ENCODE measurements at regions not wholly inside any gene's neighbourhood (a gene's known extent, or its start where the extent isn't known, plus 50 kb on each side); places are given as distances from the start of the nearest gene placed in this dataset.

- Histone ChIP-seq H3K36me3 (ENCODE audit: control insufficient read depth, low read length) (no peaks in the 10 kb centered on the region), H3K4me3 (ENCODE audit: low read length) (no peak overlapping the region), H3K4me1 (ENCODE audit: control insufficient read depth, low read length) (no peaks in the 10 kb centered on the region), H3F3A (ENCODE audit: control insufficient read depth, insufficient read depth) (no peaks in the 10 kb centered on the region), H3K4me2 (ENCODE audit: low read length) (no peak overlapping the region), H4K20me1 (ENCODE audit: control insufficient read depth, insufficient read depth, low read depth, low read length) (no peaks in the 10 kb centered on the region), H3K27ac (ENCODE audit: low read depth, low read length) (no peak overlapping the region), H3K9me2 (replicated peaks; ENCODE audit: control insufficient read depth, low read length) (no peaks in the 10 kb centered on the region), H3K79me2 (ENCODE audit: control insufficient read depth, low read length) (no peaks in the 10 kb centered on the region), H3K9me3 (ENCODE audit: control insufficient read depth, insufficient read depth, low read length) (no peaks in the 10 kb centered on the region), H3K27me3 (ENCODE audit: control insufficient read depth, low read length) (0 out of 2 replicates have a peak, but pooled peaks cover 3% of the 10 kb centered on the region)
- TF ChIP-seq CTCF (IDR thresholded peaks at IDR 0.05; ENCODE audit: low read depth, low read length, poor library complexity, severe bottlenecking), result no peak
Observed at GRCh38 chr14:70269582-70269981, 80.8 kb upstream of the SLC8A3 start.

GRCh38 chr14:70268760-70269159 lies 80.0 kb upstream of the SLC8A3 start:
- H3K36me3 ChIP-seq (ENCODE audit: control insufficient read depth, low read length), result no peaks in the 10 kb centered on the region
- H3K9me2 ChIP-seq (replicated peaks; ENCODE audit: control insufficient read depth, low read length), result no peaks in the 10 kb centered on the region
- no peak for TF ChIP-seq CTCF (IDR thresholded peaks at IDR 0.05; ENCODE audit: low read depth, low read length, poor library complexity, severe bottlenecking)
- no peak for TF ChIP-seq EZH2phosphoT487 (IDR thresholded peaks at IDR 0.05; ENCODE audit: borderline replicate concordance, low read length)
- no peaks in the 10 kb centered on the region for H3K4me1 ChIP-seq (ENCODE audit: control insufficient read depth, low read length)
- no peak overlapping the region for H3K4me3 ChIP-seq (ENCODE audit: low read length)
- H3K9me3 ChIP-seq (ENCODE audit: control insufficient read depth, insufficient read depth, low read length), result no peaks in the 10 kb centered on the region
- H3K79me2 ChIP-seq (ENCODE audit: control insufficient read depth, low read length), result no peaks in the 10 kb centered on the region
- H4K20me1 ChIP-seq (ENCODE audit: control insufficient read depth, insufficient read depth, low read depth, low read length), result no peaks in the 10 kb centered on the region
- no peak overlapping the region for H3K4me2 ChIP-seq (ENCODE audit: low read length)
- no peak overlapping the region for H3K27ac ChIP-seq (ENCODE audit: low read depth, low read length)
- H3K27me3 ChIP-seq (ENCODE audit: control insufficient read depth, low read length), result 0 out of 2 replicates have a peak, but pooled peaks cover 3% of the 10 kb centered on the region
- no peaks in the 10 kb centered on the region for H3F3A ChIP-seq (ENCODE audit: control insufficient read depth, insufficient read depth)

- H3K9me3 ChIP-seq (ENCODE audit: control insufficient read depth, insufficient read depth, low read length), result no peaks in the 10 kb centered on the region
- H3K27ac ChIP-seq (ENCODE audit: low read depth, low read length), result no peak overlapping the region
- no peaks in the 10 kb centered on the region for H3K9me2 ChIP-seq (replicated peaks; ENCODE audit: control insufficient read depth, low read length)
- H4K20me1 ChIP-seq (ENCODE audit: control insufficient read depth, insufficient read depth, low read depth, low read length), result no peaks in the 10 kb centered on the region
- H3K36me3 ChIP-seq (ENCODE audit: control insufficient read depth, low read length), result no peaks in the 10 kb centered on the region
- H3K4me1 ChIP-seq (ENCODE audit: control insufficient read depth, low read length), result no peaks in the 10 kb centered on the region
- H3K4me2 ChIP-seq (ENCODE audit: low read length), result no peak overlapping the region
- H3F3A ChIP-seq (ENCODE audit: control insufficient read depth, insufficient read depth), result no peaks in the 10 kb centered on the region
- H3K79me2 ChIP-seq (ENCODE audit: control insufficient read depth, low read length), result no peaks in the 10 kb centered on the region
- H3K27me3 ChIP-seq (ENCODE audit: control insufficient read depth, low read length), result 0 out of 2 replicates have a peak, but pooled peaks cover 3% of the 10 kb centered on the region
- no peak overlapping the region for H3K4me3 ChIP-seq (ENCODE audit: low read length)
- TF ChIP-seq EZH2phosphoT487 (IDR thresholded peaks at IDR 0.05; ENCODE audit: borderline replicate concordance, low read length) (no peak), CTCF (IDR thresholded peaks at IDR 0.05; ENCODE audit: low read depth, low read length, poor library complexity, severe bottlenecking) (no peak)
Observed at GRCh38 chr14:70266157-70266556, 77.4 kb upstream of the SLC8A3 start.

- Histone ChIP-seq H3K4me3 (ENCODE audit: low read length) (no peak overlapping the region), H3K9me3 (ENCODE audit: control insufficient read depth, insufficient read depth, low read length) (no peaks in the 10 kb centered on the region)
- no peak for TF ChIP-seq CTCF (IDR thresholded peaks at IDR 0.05; ENCODE audit: low read depth, low read length, poor library complexity, severe bottlenecking)
- TF ChIP-seq EZH2phosphoT487 (IDR thresholded peaks at IDR 0.05; ENCODE audit: borderline replicate concordance, low read length), result no peak
Observed at GRCh38 chr14:70265422-70265821, 76.7 kb upstream of the SLC8A3 start.

More at GRCh38 chr14:70265422-70265821, 76.7 kb upstream of the SLC8A3 start:
- Histone ChIP-seq H3K79me2 (ENCODE audit: control insufficient read depth, low read length) (no peaks in the 10 kb centered on the region), H3K4me1 (ENCODE audit: control insufficient read depth, low read length) (no peaks in the 10 kb centered on the region), H3K27ac (ENCODE audit: low read depth, low read length) (no peak overlapping the region), H3K4me2 (ENCODE audit: low read length) (no peak overlapping the region), H3F3A (ENCODE audit: control insufficient read depth, insufficient read depth) (no peaks in the 10 kb centered on the region), H3K27me3 (ENCODE audit: control insufficient read depth, low read length) (0 out of 2 replicates have a peak, but pooled peaks cover 3% of the 10 kb centered on the region), H3K9me2 (replicated peaks; ENCODE audit: control insufficient read depth, low read length) (no peaks in the 10 kb centered on the region), H3K36me3 (ENCODE audit: control insufficient read depth, low read length) (no peaks in the 10 kb centered on the region), H4K20me1 (ENCODE audit: control insufficient read depth, insufficient read depth, low read depth, low read length) (no peaks in the 10 kb centered on the region)
